ENCODE measurements at regions not wholly inside any gene's neighbourhood (a gene's known extent, or its start where the extent isn't known, plus 50 kb on each side); places are given as distances from the start of the nearest gene placed in this dataset.
A peak's percentile ranks its signal among the peaks of the same experiment; 100 is the strongest.
"Not testable (repeated sequence)": the region's sequence is repeated elsewhere in the genome, so short reads cannot be mapped to it uniquely, and the experiment has no call there.

GRCh38 chr13:79997244-79997643 lies 343.7 kb downstream of the SPRY2 start:
- FAIRE-seq: no peak
- DNase-seq (ENCODE audit: low spot score): no peak

- DNase-seq (ENCODE audit: low spot score) (peak; percentile 7), FAIRE-seq (no peak)
Observed at GRCh38 chr13:79995334-79995733, 345.6 kb downstream of the SPRY2 start.

GRCh38 chr13:79992111-79992510 lies 348.8 kb downstream of the SPRY2 start:
- FAIRE-seq: no peak
- DNase-seq (ENCODE audit: low spot score): no peak

- DNase-seq (ENCODE audit: low spot score): no peak
- FAIRE-seq: no peak
Observed at GRCh38 chr13:79990048-79990447, 350.9 kb downstream of the SPRY2 start.

- no peak for FAIRE-seq
Observed at GRCh38 chr13:79989217-79989661, 351.7 kb downstream of the SPRY2 start.

GRCh38 chr13:79988573-79988972 lies 352.4 kb downstream of the SPRY2 start:
- no peak for FAIRE-seq
- DNase-seq (ENCODE audit: low spot score): peak; percentile 5

More at GRCh38 chr13:79989217-79989661, 351.7 kb downstream of the SPRY2 start:
- no peak for DNase-seq (ENCODE audit: low spot score)

- FAIRE-seq: no peak
Observed at GRCh38 chr13:79987761-79988160, 353.2 kb downstream of the SPRY2 start.

GRCh38 chr13:79987323-79987722 lies 353.6 kb downstream of the SPRY2 start:
- FAIRE-seq (no peak), DNase-seq (ENCODE audit: low spot score) (no peak)

More at GRCh38 chr13:79987761-79988160, 353.2 kb downstream of the SPRY2 start:
- no peak for DNase-seq (ENCODE audit: low spot score)

GRCh38 chr13:79986890-79987289 lies 354.0 kb downstream of the SPRY2 start:
- DNase-seq (ENCODE audit: low spot score) (no peak), FAIRE-seq (no peak)

GRCh38 chr13:79974935-79975650 lies 365.8 kb downstream of the SPRY2 start:
- DNase-seq (ENCODE audit: low spot score); FAIRE-seq: not testable (repeated sequence)

GRCh38 chr13:79973533-79973963 lies 367.4 kb downstream of the SPRY2 start:
- no peak for FAIRE-seq
- DNase-seq (ENCODE audit: low spot score): no peak

GRCh38 chr13:79972066-79972569 lies 368.8 kb downstream of the SPRY2 start:
- DNase-seq (ENCODE audit: low spot score) (no peak), FAIRE-seq (no peak)

GRCh38 chr13:79966493-79966895 lies 374.4 kb downstream of the SPRY2 start:
- DNase-seq (ENCODE audit: low spot score) (no peak), FAIRE-seq (no peak)

GRCh38 chr13:79966059-79966458 lies 374.9 kb downstream of the SPRY2 start:
- FAIRE-seq (no peak), DNase-seq (ENCODE audit: low spot score) (no peak)

GRCh38 chr13:79946556-79946955 lies 394.4 kb downstream of the SPRY2 start:
- FAIRE-seq: no peak
- no peak for DNase-seq (ENCODE audit: low spot score)

- no peak for FAIRE-seq
Observed at GRCh38 chr13:79943346-79944023, 397.4 kb downstream of the SPRY2 start.

GRCh38 chr13:79941752-79942151 lies 399.2 kb downstream of the SPRY2 start:
- FAIRE-seq (no peak), DNase-seq (ENCODE audit: low spot score) (no peak)

More at GRCh38 chr13:79943346-79944023, 397.4 kb downstream of the SPRY2 start:
- DNase-seq (ENCODE audit: low spot score): no peak

GRCh38 chr13:79939689-79940088 lies 401.2 kb downstream of the SPRY2 start:
- DNase-seq (ENCODE audit: low spot score) (no peak), FAIRE-seq (no peak)

- no peak for FAIRE-seq
- no peak for DNase-seq (ENCODE audit: low spot score)
Observed at GRCh38 chr13:79937771-79938216, 403.1 kb downstream of the SPRY2 start.

- DNase-seq (ENCODE audit: low spot score): no peak
- no peak for FAIRE-seq
Observed at GRCh38 chr13:79937311-79937710, 403.6 kb downstream of the SPRY2 start.

- FAIRE-seq: no peak
Observed at GRCh38 chr13:79936368-79937136, 404.4 kb downstream of the SPRY2 start.

GRCh38 chr13:79935121-79935520 lies 405.8 kb downstream of the SPRY2 start:
- DNase-seq (ENCODE audit: low spot score) (no peak), FAIRE-seq (no peak)

More at GRCh38 chr13:79936368-79937136, 404.4 kb downstream of the SPRY2 start:
- peak; percentile 73 for DNase-seq (ENCODE audit: low spot score)

Measured in urothelium cell line (cell line).